Motor neuron (in vitro differentiated cells): ENCODE measurements at regions not wholly inside any gene's neighbourhood (a gene's known extent, or its start where the extent isn't known, plus 50 kb on each side); places are given as distances from the start of the nearest gene placed in this dataset.

Source experiments
- ATAC-seq, 8 experiments: fragments of 200-7000 bp; cut with Tn5 transposase; replicated peaks in 6 of 8; 2 replicates each; pipeline ENCODE4 v1.8.0; 2021; ENCODE audit warnings: mild to moderate bottlenecking in 8 of 8, moderate library complexity in 8 of 8
- H3K27ac ChIP-seq, 2 donors: fragments of 250-450 bp; sonication (Bioruptor Pico); 2 replicates each; pipeline ENCODE4 v1.9.0; 2021; ENCODE audit warnings: antibody characterized with exemption in 2 of 2, mild to moderate bottlenecking in 2 of 2, moderate library complexity in 1 of 2
- H3K4me1 ChIP-seq, 2 donors: fragments of 250-450 bp; sonication (Bioruptor Pico); replicated peaks in 1 of 2; 2 replicates each; pipeline ENCODE4 v1.6.1; 2021; ENCODE audit warnings: antibody characterized with exemption in 2 of 2, mild to moderate bottlenecking in 2 of 2, moderate library complexity in 1 of 2
- H3K4me3 ChIP-seq, 5 donors: fragments of 250-450 bp; sonication (Bioruptor Pico); 2 replicates each; pipeline ENCODE4 v1.9.0; 2021; ENCODE audit warnings: antibody characterized with exemption in 5 of 5, mild to moderate bottlenecking in 5 of 5, moderate library complexity in 4 of 5
- WGBS, 10 experiments: fragments of 450-650 bp; shearing (Covaris generic); methylation state at CpG; one replicate each; pipeline ENCODE4 v1.0.0; 2022; 5-methylcytosine and 5-hydroxymethylcytosine counted together
- in situ Hi-C, 9 experiments: fragments of 400-800 bp; cut with MboI; loops; one replicate each; pipeline ENCODE4 v1.15.0; 2021; ENCODE audit warnings: low sequenced_read_pairs in 9 of 9, low pct_unique_long_range_greater_than_20kb in 2 of 9; ENCODE audit not compliant: unreplicated experiment in 9 of 9

DNA sequence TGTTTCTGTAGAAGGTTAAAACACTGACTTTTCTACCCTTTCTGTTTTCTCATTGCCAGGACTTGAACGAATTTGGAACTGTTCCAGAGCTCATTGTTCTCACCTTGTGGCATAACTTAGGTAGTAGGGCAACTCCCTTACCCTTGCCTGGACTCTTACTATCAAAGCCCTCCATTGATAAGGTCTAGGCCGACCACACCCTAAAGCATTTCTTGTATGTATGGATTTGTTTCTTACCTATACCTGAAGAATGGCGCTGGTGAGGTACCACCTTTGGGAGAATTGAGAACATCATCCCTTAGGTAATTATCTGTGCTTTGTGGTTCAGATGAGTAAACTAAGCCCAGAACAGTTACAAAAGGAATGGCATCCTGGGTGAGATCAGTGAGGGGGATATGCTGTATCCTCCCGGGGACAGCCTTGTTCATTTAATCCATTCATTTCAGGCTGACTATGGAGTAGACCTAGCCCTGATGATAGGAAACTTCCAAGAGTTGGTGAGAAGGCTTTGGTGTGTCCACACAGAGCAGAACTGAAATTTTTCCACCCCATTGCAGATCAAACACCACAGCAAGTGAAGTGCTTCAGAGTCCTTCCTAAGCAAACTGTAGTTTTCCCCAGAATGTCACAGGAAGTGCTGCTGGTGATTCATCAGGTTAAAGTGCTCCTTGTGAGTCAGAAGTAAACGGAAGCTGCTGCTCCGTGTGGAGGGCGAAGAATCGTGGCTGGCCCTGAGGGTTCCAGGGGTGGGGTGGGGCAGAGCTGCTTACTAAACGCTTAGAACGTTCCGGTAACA, 113.0 kb downstream of the TEX26 start:
- Histone ChIP-seq H3K4me1 (peaks cover 33 to 42% of the 10 kb centered on the region in 2 donors), H3K4me3 (no peak overlapping the region), H3K27ac (no peak overlapping the region)
- peak in 6 of 8 experiments; percentile 15 to 83 (median 41) for ATAC-seq
- WGBS, 10 experiments: 0 to 86% (median 80%) methylated on average over 1 to 11 of the region's 11 CpGs
- in situ Hi-C loops: loop anchor here in 4 of 9 experiments (10.0 to 25.0 kb wide), 4 partner anchors 183 to 908 kb away; no protein-coding TSS in a partner anchor

DNA sequence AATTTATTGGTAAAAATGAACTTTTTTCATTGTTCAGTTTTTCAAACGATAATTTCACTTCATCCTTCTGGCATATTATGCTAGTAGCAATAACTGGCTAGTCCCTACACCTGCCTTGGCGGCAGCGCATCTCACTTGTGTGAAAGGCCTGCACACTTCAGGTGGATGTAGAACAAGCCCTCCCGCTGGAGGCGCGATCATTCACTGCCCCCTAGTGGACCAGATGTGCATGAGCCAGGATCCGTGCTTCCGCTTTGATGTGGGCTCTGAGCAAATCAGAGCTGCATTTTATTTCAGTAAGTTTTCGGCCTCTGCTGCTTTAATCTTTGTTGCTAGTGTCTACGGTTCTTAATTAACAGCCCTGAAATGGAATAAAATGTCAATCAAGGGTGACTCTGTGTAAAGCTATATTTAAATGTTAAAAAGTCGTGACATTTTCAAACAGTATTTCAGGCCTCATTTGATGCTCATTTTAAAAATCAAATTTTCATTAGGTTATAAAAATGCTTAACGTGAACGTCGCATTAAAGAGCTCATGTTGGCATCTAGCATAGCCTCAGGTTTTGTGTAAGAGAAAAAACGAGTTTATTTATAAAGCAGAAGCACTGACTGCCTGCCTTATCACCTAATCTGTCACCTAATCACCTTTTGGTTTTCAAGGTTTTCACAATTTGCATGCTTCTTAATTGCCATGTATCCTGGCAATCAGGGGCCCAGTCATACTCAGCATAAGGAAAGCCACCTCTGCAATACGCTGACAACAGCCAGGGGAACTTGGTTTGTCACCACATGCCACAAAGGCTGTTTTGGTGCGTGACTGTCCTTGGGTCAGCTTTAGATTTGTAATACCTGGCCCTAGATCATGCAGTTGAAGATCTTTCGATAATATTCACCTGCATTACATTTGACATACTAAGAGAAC, 112.2 kb downstream of the TEX26 start:
- in situ Hi-C loops: loop anchor here in 4 of 9 experiments (10.0 to 25.0 kb wide), 4 partner anchors 182 to 907 kb away; no protein-coding TSS in a partner anchor
- Histone ChIP-seq H3K27ac (no peak overlapping the region), H3K4me3 (no peak overlapping the region), H3K4me1 (peaks cover 33 to 42% of the 10 kb centered on the region in 2 donors)
- WGBS, 10 experiments: 3 to 43% (median 28%) methylated on average over 3 to 13 of the region's 18 CpGs
- peak; percentile 34 to 84 (median 38) for ATAC-seq

DNA sequence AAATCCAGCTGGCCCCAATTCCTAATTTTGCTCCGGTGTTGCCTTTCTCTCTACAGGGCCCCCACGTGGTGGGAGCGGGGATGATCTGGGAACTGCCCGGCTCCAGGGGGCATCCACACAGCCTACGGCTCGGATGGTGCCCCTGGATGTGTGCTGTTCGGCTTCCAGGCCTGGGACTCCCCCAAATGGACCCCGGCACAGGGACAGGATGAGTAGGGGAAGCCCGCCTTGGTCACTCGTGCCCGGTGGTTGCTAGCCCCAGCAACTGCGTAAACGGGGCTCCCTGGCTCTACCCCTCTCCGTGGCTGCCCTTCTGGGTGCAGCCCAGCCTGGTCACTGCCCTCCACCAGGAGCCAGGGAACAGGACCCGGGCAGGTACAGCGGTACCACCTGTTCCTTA, 111.5 kb downstream of the TEX26 start:
- peak in 1 of 8 experiments; percentile 0 for ATAC-seq
- in situ Hi-C loops: loop anchor here in 4 of 9 experiments (10.0 to 25.0 kb wide), 4 partner anchors 182 to 907 kb away; no protein-coding TSS in a partner anchor
- Histone ChIP-seq H3K4me3 (no peak overlapping the region), H3K27ac (no peak overlapping the region), H3K4me1 (peaks cover 33 to 42% of the 10 kb centered on the region in 2 donors)
- 0 to 100% (median 61%) methylated on average over 1 to 7 of the region's 16 CpGs; no CpG with 5 or more reads in 2 of the 10 experiments for WGBS, 10 experiments

DNA sequence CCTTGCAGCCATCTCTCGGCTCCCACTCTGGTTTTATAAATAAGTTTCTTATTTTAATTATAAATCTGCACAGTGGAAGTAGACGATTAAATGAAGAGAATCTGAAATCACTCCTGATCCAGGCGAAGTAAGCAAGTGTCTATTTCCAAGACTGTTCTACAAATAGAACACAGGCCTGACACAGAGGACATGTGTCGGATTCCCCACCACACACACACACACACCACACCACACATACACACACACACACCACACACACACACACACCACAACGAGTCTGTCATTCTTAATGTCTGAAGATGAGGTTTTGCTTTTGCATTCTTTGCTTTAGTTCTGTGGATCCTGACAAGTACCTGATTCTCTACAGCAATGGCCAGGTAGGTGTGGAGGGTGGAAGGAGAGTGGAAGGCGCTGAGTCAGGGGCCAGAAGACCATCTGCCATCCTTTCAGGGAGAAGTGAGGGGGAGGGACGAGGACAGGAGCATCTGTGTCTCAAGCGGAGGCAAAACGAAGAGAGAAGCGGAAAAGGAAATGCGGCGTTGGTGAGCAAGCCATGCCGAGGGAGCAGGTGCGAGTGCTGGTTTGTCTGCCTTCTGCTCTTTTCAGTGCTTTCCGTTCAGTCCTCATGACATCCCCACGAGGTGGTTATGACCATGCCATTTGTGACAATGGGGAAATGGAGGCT, 110.2 kb downstream of the TEX26 start:
- H3K27ac ChIP-seq: no peak overlapping the region
- WGBS, 10 experiments: 40 to 100% (median 76%) methylated on average over 1 to 11 of the region's 16 CpGs; no CpG with 5 or more reads in 2 of the 10 experiments
- in situ Hi-C loops: loop anchor here in 4 of 9 experiments (10.0 to 25.0 kb wide), 4 partner anchors 180 to 905 kb away; no protein-coding TSS in a partner anchor
- H3K4me3 ChIP-seq: no peak overlapping the region
- H3K4me1 ChIP-seq: peaks cover 29 to 36% of the 10 kb centered on the region in 2 donors
- ATAC-seq: no peak

DNA sequence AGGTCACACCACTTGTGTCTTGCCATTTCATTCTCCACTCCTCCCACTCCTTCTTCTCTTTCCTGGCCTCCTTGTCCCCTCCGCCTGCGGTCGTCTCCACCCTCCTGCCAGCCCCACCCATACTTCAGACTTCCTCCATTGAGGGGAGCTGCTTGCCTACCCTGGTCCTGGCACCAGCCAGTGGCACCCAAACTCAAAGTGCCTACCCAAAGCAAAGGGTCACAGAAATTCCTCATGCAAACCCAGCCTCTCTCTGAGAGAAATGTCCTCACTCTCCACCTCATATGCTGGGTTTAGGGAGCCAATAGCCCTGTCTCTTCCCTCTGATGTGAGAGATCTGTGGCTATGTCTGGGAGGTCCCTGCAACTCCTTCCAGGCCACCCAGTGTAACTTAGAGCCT, 109.6 kb downstream of the TEX26 start:
- 73% methylated on average over 3 of the region's 3 CpGs; no CpG with 5 or more reads in 9 of the 10 experiments for WGBS, 10 experiments
- H3K27ac ChIP-seq: no peak overlapping the region
- peaks cover 23 to 31% of the 10 kb centered on the region in 2 donors for H3K4me1 ChIP-seq
- in situ Hi-C loops: loop anchor here in 4 of 9 experiments (10.0 to 25.0 kb wide), 4 partner anchors 180 to 905 kb away; no protein-coding TSS in a partner anchor
- no peak overlapping the region for H3K4me3 ChIP-seq
- no peak for ATAC-seq

DNA sequence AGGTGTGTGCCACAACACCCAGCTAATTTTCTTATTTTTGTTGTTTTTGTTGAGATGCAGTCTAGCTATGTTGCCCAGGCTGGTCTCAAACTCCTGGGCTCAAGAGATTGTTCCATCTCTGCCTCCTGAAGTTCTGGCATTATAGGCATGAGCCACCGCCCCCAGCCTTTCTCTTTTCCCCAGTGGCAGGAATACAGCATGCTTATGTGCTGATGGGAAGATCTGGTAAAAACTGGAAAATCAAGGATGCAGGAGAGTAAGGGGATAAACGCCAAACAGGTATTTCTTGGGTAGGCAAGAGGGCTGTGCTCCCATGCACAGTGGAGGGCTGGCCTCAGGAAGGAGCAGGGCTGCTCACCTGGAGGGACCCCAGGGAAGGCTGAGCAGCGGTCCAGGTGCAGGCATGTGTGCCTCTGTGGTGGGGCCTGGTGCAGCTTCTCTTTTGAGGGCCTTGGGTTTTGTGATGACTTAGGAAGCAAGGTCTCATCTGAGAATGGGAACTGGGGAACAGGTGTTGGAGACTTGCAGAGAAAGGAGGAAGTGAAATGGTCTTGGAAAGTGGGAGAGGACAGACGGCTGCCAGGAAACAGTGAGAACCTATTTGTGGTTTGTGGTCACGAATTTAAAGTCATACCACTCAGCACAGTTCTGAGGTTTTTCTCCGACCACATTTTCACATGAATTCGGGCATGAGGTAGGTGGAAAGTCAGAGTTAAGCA, 106.5 kb downstream of the TEX26 start:
- no peak overlapping the region for H3K4me3 ChIP-seq
- ATAC-seq: no peak
- in situ Hi-C loops: loop anchor here in 3 of 9 experiments (25.0 kb wide), 3 partner anchors 177 to 902 kb away; no protein-coding TSS in a partner anchor
- peaks cover 0 to 10% of the 10 kb centered on the region in 2 donors for H3K4me1 ChIP-seq
- 30 to 92% (median 73%) methylated on average over 2 to 6 of the region's 7 CpGs; no CpG with 5 or more reads in 1 of the 10 experiments for WGBS, 10 experiments
- no peak overlapping the region for H3K27ac ChIP-seq

DNA sequence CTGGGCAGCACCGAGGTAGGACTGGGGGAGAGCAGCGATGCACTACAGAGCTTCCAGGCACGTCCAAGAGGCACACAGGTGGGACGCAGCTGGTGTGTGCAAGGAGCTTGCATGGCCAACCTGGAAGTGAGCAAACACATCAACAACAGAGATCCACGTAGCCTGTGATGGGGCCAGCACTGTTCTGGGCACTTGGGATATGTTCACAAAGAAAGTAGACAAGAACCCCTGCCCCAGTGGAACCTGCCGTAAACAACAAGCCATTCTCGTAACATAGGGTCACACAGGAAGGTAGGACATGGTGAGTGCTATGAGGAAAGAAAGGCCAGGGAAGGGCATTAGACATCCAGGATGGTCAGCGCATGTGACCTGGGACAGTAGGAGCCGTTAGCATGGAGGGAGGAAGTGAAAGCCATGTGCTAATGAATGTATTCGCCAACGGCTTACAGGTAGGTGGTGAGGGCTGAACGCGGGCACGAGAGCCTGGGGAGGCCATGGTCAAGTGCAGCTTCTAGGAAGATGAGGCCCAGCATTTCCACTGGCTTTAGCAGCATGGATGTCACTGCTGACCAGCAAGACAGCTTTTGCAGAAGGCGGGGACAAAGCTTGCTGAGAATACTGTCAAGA, 105.5 kb downstream of the TEX26 start:
- 71 to 100% (median 89%) methylated on average over 2 to 15 of the region's 15 CpGs; no CpG with 5 or more reads in 1 of the 10 experiments for WGBS, 10 experiments
- in situ Hi-C loops: loop anchor here in 3 of 9 experiments (25.0 kb wide), 3 partner anchors 176 to 901 kb away; no protein-coding TSS in a partner anchor
- Histone ChIP-seq H3K4me3 (no peak overlapping the region), H3K4me1 (peaks cover 0 to 10% of the 10 kb centered on the region in 2 donors), H3K27ac (no peak overlapping the region)
- no peak for ATAC-seq

DNA sequence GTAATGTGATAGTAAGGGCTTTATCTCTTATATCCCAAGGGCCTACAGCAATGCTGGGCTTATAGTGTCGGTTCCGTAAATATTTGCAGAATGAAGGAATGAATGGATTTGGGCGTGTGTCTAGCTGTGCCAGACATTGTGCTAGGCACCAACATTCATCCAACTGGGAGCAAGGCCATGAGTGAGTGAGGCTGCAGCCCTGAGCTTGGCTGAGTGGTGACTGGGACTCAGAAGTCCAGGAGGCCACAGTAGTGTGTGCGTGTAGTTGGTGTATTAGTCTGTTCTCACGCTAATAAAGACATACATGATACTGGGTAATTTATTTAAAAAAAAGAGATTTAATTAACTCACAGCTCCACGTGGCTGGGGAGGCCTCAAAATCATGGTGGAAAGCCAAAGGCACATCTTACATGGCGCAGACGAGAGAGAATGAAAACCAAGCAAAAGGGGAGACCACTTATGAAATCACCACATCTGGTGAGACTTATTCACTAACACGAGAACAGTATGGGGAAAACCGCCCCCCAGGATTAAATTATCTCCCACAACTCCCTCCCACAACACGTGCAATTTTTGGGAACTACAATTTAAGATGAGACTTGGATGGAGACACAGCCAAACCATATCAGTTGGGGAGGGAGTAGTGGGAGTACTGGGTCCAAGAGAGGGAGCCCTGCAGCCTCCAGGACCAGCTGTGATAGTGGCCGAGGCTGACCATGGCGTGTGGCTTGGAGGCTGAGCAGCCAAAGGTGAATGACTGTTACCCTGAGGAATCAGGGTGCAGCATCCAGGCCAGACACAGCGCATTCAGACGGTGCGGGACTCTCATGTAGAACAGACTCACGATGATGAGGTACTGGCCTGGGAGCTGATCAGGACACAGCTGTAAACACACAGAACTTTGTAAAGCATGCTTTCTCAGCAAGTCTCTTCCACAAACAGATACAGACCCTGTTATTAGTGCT, 104.6 kb downstream of the TEX26 start:
- ATAC-seq: no peak
- Histone ChIP-seq H3K27ac (no peak overlapping the region), H3K4me1 (peaks cover 0 to 6% of the 10 kb centered on the region in 2 donors), H3K4me3 (no peak overlapping the region)
- 42 to 100% (median 76%) methylated on average over 2 to 12 of the region's 17 CpGs; no CpG with 5 or more reads in 1 of the 10 experiments for WGBS, 10 experiments
- in situ Hi-C loops: loop anchor here in 3 of 9 experiments (25.0 kb wide), 3 partner anchors 175 to 900 kb away; no protein-coding TSS in a partner anchor

DNA sequence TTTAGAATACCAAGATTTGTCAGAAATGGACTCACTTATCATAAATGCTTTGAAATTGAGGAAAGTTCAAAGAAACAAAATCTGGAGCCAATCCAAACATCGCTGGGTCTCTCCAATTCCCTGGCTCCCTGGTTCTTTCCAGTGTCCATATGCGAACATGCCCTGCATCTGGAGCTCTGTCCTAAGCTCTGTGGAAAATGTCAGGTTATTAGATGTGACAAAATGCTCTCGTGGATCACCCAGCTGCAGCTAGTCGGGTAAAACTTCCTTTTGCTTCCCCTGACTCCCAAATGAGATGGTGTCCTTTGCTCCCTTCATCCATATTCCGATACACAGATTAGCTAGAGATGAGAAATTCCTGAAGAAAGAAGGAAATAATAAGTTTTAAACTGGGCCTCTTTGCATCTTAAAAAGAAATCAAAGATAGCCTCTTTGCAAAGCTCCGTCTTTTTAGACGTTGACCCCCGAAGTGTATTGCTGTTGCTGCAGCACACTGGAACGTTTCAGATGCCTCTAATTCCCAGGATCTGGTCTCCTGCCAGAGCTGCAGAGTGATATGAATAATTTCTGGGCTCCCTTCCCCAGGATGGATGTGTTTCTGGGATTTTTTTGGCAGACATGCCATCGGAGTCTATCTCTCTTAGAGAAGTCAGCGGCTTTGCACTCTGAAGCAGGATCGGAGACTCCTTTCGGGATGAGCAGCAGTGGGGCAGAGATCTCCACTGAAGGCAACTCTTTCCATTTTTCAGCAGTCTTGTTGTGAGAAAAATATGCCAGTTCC, 102.9 kb downstream of the TEX26 start:
- WGBS, 10 experiments: 17 to 95% (median 84%) methylated on average over 1 to 13 of the region's 13 CpGs
- no peak overlapping the region for H3K27ac ChIP-seq
- in situ Hi-C loops: loop anchor here in 3 of 9 experiments (25.0 kb wide), 3 partner anchors 173 to 898 kb away; no protein-coding TSS in a partner anchor
- no peak for ATAC-seq
- H3K4me1 ChIP-seq: no peaks in the 10 kb centered on the region
- no peak overlapping the region for H3K4me3 ChIP-seq
